Activated CD8-positive, alpha-beta memory T cell treated with anti-CD3 and anti-CD28 coated beads for 36 hours (primary cell): ENCODE measurements at regions not wholly inside any gene's neighbourhood (a gene's known extent, or its start where the extent isn't known, plus 50 kb on each side); places are given as distances from the start of the nearest gene placed in this dataset.

Experiments
- CTCF ChIA-PET: fragments of 350-600 bp; sonication (Branson Sonifier 250); formaldehyde crosslinking; loops from one replicate; lab custom pipeline; 2021; ENCODE audit warnings: antibody characterized with exemption; lab: Charles Lee
- POLR2A ChIA-PET: fragments of 350-600 bp; sonication (Branson Sonifier 250); formaldehyde crosslinking; loops from one replicate; lab custom pipeline; 2021; ENCODE audit warnings: antibody characterized with exemption; lab: Charles Lee

- ChIA-PET CTCF (no interaction called here), POLR2A (no interaction called here)
Observed at GRCh38 chr2:128379021-128380015, 60.6 kb upstream of the HS6ST1 start.

DNA sequence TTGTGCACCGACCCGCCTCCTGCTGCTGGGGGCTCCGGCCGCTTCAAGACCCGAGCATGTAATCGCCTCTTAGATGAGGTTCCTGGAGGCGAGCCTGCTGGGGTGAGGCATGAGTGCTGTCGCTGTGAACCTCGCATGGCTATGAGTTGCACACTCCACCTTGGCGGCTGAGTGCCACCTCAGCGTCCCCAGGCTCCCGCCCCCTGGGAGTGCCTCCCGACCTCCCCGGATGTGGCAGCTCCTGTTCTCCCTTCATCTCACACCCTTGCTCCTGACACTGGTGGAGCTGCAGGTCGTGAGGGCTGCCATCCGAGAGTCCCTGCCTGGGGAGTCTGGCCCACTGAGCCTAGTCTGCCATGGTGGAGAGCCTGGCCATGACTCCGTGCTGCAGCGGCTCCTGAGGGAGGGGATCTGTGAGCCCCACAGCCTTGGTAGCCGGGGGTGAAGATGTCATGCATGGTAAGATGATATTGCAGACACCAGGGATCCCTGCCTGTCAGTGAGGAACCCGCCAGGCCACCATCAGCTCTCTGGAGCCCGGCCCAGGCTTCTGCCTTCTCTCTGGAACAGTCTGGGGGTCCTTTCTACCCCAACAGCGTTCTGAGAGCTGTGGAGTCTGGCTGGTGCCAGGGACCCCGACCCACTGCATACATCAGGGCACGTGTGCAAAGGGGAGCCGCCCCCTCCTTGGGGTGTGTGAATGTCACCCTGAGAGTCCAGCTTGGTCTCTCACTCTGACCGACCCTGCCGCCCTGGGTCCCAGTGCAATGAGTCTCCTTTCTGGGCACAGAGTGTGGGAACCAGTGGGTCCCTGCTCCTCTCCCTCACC lies 61.6 kb upstream of the HS6ST1 start:
- CTCF ChIA-PET: no interaction called here
- POLR2A ChIA-PET: no interaction called here

DNA sequence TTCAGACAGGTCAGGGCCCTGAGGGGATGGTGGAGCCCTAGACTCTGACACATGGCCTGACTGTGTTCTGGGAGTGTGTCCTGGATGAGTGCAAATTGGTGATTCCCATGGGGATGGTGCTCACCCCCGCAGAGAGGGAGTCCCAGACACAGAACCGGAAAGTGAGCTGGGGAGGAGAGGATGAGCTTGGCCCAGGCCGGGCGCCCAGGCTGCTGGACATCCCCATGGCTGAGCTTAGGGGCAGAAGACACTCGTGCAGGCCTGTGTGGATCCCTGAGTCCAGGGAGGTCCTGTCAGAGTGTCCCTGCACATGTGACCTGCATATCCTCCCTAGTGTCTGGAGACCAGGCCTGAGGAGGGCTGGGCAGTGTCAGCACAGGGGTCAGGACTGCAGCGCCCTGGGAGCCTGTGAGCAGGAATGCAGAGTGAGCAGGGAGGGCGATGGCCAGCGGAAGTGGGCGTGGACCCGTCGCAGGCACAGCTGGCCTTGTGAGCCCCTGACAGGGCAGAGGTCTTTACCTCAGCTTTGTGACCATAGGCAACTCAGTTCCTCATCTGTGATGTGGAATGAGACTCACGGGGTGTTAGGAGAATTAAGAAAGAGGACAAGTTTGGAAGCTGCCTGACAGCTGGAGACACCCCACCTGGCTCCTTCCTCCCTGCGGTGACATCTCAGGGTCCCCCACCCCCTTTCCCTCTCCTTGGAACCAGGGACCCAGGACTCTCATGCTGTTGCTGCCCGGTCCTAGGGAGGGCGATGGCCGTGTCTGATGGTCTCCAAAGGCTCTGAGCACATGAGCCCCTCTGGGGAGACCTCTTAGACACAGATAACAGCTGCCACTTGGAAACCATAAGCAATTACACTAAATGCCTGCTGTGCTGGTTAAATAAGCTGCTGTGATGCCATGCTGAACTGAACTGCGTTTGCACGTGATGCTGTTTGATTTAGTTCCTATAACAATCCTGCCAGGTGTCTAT lies 62.6 kb upstream of the HS6ST1 start:
- CTCF ChIA-PET: no interaction called here
- POLR2A ChIA-PET: no interaction called here

DNA sequence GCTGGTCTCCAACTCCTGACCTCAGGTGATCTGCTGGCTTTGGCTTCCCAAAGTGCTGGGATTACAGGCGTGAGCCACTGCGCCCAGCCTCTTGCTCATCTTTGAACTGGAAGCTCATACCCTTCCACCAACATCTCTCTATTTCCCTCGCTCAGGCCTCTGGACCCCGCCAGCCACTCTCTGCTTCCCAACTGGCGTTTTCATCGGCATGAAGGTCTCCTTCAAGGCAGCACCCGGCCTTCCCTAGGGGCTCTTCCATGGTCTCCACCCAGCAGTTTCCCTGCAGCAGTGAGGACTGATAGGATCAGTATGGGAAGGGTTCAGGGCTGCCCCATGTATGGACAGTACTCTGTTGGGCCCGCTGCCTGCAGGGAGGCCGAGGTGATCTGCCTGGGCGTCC lies 65.8 kb upstream of the HS6ST1 start:
- POLR2A ChIA-PET: no interaction called here
- CTCF ChIA-PET: no interaction called here

DNA sequence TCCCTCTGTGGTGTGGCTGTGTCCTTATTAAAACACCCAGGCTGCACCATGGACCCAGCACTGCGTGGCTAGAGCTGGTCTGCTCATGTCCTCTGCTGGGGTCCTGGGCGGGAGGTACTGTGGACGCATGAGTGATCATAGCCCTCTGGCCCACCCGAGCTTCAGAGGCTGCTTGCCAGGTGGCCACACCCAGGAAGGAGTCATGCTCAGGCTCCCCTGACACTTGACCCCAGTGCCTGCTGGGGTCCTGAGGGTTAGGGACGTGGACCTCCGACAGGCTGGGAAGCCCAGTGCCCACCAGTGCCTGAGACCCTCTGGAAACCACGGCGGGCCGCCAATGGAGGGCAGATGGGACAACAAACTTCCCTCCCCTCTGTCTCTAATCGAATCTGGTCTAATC lies 66.3 kb upstream of the HS6ST1 start:
- ChIA-PET CTCF (no interaction called here), POLR2A (no interaction called here)

DNA sequence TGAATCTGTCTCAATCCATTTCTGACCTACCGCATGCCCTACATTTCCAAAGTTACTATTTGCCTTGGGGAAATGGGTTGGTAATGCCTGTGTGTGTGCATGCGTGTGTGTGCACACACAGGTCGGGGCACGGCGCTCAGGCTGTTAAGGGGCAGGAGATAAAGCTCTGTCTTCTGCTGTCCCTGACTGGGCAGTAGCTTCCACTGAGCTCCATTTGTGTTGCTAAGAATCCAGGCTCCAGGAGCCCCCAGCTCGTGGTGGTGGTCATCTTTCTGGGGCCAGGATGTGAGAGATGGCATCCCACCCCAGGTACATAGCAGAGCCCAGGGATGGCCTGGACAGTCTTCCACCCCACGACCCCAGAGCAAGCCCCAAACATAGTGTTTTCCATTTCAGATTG lies 66.7 kb upstream of the HS6ST1 start:
- ChIA-PET CTCF (no interaction called here), POLR2A (no interaction called here)

- POLR2A ChIA-PET: no interaction called here
- CTCF ChIA-PET: no interaction called here
Observed at GRCh38 chr2:128386066-128386465, 67.4 kb upstream of the HS6ST1 start.

- POLR2A ChIA-PET: no interaction called here
- CTCF ChIA-PET: no interaction called here
Observed at GRCh38 chr2:128388499-128388941, 69.9 kb upstream of the HS6ST1 start.

GRCh38 chr2:128389388-128390086 lies 70.9 kb upstream of the HS6ST1 start:
- ChIA-PET CTCF (no interaction called here), POLR2A (no interaction called here)

- ChIA-PET CTCF (no interaction called here), POLR2A (no interaction called here)
Observed at GRCh38 chr2:128390256-128390990, 71.8 kb upstream of the HS6ST1 start.

- ChIA-PET POLR2A (no interaction called here), CTCF (no interaction called here)
Observed at GRCh38 chr2:128390991-128391630, 72.4 kb upstream of the HS6ST1 start.

- CTCF ChIA-PET: no interaction called here
- POLR2A ChIA-PET: no interaction called here
Observed at GRCh38 chr2:128391679-128392078, 73.0 kb upstream of the HS6ST1 start.

DNA sequence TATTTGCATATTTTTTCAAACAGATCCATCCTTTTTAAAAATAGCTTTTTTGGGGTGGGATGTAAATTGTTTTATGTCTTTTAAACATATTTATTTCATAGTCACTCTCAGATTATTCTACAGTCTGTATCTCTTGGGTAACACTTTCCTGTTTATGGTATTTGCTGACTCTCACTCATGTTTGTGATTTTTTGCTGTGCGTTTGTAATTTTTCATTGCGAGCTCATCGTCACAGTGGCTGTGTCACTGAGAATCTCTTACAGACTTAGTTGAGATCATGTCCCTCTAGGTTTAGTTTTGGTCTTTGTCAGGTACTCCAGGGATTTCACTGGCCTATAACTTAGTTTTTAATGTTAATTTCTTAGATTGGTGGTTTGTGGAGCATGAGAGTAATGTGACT lies 73.5 kb upstream of the HS6ST1 start:
- POLR2A ChIA-PET: no interaction called here
- CTCF ChIA-PET: no interaction called here

GRCh38 chr2:128394007-128394730 lies 75.5 kb upstream of the HS6ST1 start:
- CTCF ChIA-PET: no interaction called here

GRCh38 chr2:128395196-128395595 lies 76.5 kb upstream of the HS6ST1 start:
- CTCF ChIA-PET: no interaction called here
- POLR2A ChIA-PET: no interaction called here

More at GRCh38 chr2:128394007-128394730, 75.5 kb upstream of the HS6ST1 start:
- POLR2A ChIA-PET: no interaction called here

DNA sequence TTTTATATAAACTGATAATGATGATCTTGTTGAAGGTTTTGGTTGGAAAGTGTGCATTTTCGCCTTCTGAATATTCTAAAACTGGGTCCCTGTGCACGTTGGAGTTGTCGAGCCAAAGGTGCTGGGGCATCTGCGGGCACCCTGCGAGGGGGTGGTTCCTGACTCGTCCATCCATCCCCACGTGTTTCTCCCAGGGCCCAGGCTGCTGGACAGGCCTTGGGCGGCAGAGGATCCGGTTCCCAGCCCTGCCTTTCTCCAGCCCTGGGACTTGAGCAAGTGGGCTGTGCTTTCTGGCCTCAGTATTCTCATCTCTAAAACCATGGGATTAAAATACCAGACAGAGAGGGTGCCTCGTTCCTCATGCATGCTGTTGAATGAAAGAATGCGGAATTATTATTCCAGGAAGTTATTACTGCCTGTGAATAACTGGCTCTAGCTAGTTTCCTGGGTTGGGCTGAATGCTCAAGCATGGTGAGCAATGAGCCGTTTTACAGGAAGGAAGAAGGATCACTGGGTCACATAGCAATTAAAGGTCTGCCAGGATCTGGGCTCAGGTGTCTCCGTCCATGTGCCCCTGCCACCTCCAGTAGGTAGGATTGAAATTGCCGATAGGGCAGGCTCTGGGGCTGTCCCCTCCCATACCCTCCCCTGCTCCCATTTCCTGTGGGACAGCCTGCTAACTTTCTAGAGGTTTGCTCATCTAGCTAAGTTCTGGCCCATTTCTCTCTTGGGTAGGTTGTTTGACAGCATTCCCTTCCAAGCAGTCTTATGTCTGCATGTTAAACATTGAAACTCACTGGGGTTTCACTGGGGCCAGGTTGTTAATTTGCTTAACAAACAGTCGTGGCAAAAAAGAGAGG lies 77.2 kb upstream of the HS6ST1 start:
- ChIA-PET POLR2A (no interaction called here), CTCF (no interaction called here)
